Neural cell (in vitro differentiated cells): ENCODE measurements at regions not wholly inside any gene's neighbourhood (a gene's known extent, or its start where the extent isn't known, plus 50 kb on each side); places are given as distances from the start of the nearest gene placed in this dataset.

Experiments used
- H2AFZ ChIP-seq: fragments of 200-600, 300-800 bp; sonication (generic), shearing (Covaris generic); 2 replicates; pipeline ENCODE4 v1.6.0; 2014; ENCODE audit warnings: low read depth, mild to moderate bottlenecking, antibody characterized with exemption, low read length, moderate library complexity
- H3F3A ChIP-seq: fragments of 200-600 bp; shearing (Covaris generic); 2 replicates; pipeline ENCODE4 v1.6.1; 2016; ENCODE audit warnings: mild to moderate bottlenecking, moderate library complexity, mixed read lengths, antibody characterized with exemption, low read length; ENCODE audit not compliant: insufficient read depth, poor library complexity, severe bottlenecking
- H3K27ac ChIP-seq: fragments of 200-600, 300-800 bp; sonication (generic), shearing (Covaris generic); 2 replicates; pipeline ENCODE4 v1.5.1; 2014; ENCODE audit warnings: mild to moderate bottlenecking, low read length, moderate library complexity
- H3K27me3 ChIP-seq: fragments of 300-800, 200-600 bp; sonication (generic), shearing (Covaris generic); 2 replicates; pipeline ENCODE4 v1.6.0; 2014; ENCODE audit warnings: mild to moderate bottlenecking, low read depth, low read length, moderate library complexity; ENCODE audit not compliant: insufficient read depth
- H3K36me3 ChIP-seq: fragments of 300-800, 200-600 bp; sonication (generic), shearing (Covaris generic); 2 replicates; pipeline ENCODE4 v1.5.1; 2014; ENCODE audit warnings: mild to moderate bottlenecking, antibody characterized with exemption, low read length, moderate library complexity; ENCODE audit not compliant: insufficient read depth
- H3K4me2 ChIP-seq: fragments of 300-800, 200-600 bp; sonication (generic), shearing (Covaris generic); 2 replicates; pipeline ENCODE4 v1.6.0; 2014; ENCODE audit warnings: mild to moderate bottlenecking, low read length
- H3K4me3 ChIP-seq: fragments of 300-800, 200-600 bp; sonication (generic), shearing (Covaris generic); 2 replicates; pipeline ENCODE4 v1.5.1; 2014; ENCODE audit warnings: mild to moderate bottlenecking, low read length, moderate library complexity
- H3K79me2 ChIP-seq: fragments of 200-600 bp; shearing (Covaris generic); replicated peaks from 2 replicates; pipeline ENCODE4 v1.6.0; 2014; ENCODE audit warnings: mild to moderate bottlenecking, low read length, moderate library complexity; ENCODE audit not compliant: insufficient read depth
- H3K9ac ChIP-seq: fragments of 300-800, 200-600 bp; sonication (generic), shearing (Covaris generic); 2 replicates; pipeline ENCODE4 v1.6.1; 2016; ENCODE audit warnings: mild to moderate bottlenecking, low read length, mixed read lengths
- H3K9me2 ChIP-seq: fragments of 200-600 bp; shearing (Covaris generic); 2 replicates; pipeline ENCODE4 v1.6.1; 2016; ENCODE audit warnings: mild to moderate bottlenecking, low read length, mixed read lengths; ENCODE audit not compliant: insufficient read depth
- H3K9me3 ChIP-seq: fragments of 200-600, 300-800 bp; sonication (generic), shearing (Covaris generic); 2 replicates; pipeline ENCODE4 v1.6.1; 2016; ENCODE audit warnings: mild to moderate bottlenecking, mixed run types, low read length, moderate library complexity, mixed read lengths
- H4K20me1 ChIP-seq: fragments of 200-600 bp; shearing (Covaris generic); 2 replicates; pipeline ENCODE4 v1.6.1; 2016; ENCODE audit warnings: mild to moderate bottlenecking, mixed run types; ENCODE audit not compliant: insufficient read depth
- EP300 ChIP-seq: fragments of 450-650 bp; conservative IDR thresholded peaks from 2 replicates; pipeline ENCODE4 v1.6.1; 2014; ENCODE audit warnings: antibody characterized with exemption, mild to moderate bottlenecking, moderate library complexity; ENCODE audit not compliant: poor library complexity, severe bottlenecking
- EZH2 ChIP-seq: fragments of 200-600, 300-800 bp; shearing (Covaris generic), sonication (generic); IDR thresholded peaks from 2 replicates; pipeline ENCODE4 v1.6.1; 2014; ENCODE audit warnings: antibody characterized with exemption, low read length, borderline replicate concordance, mild to moderate bottlenecking; ENCODE audit not compliant: insufficient read depth, poor library complexity, severe bottlenecking
- MXI1 ChIP-seq: fragments of 450-650 bp; conservative IDR thresholded peaks from 2 replicates; pipeline ENCODE4 v1.6.1; 2014; ENCODE audit warnings: antibody characterized with exemption, mild to moderate bottlenecking; ENCODE audit not compliant: poor library complexity, severe bottlenecking
- POLR2AphosphoS5 ChIP-seq: IDR thresholded peaks from 2 replicates; pipeline ENCODE4 v1.6.1; 2012
- RAD21 ChIP-seq: fragments of 450-650 bp; conservative IDR thresholded peaks from 2 replicates; pipeline ENCODE4 v1.6.1; 2014; ENCODE audit warnings: antibody characterized with exemption, mild to moderate bottlenecking, moderate library complexity
- SMC3 ChIP-seq: fragments of 450-650 bp; conservative IDR thresholded peaks from 2 replicates; pipeline ENCODE4 v1.6.1; 2014; ENCODE audit warnings: antibody characterized with exemption, mild to moderate bottlenecking, moderate library complexity; ENCODE audit not compliant: poor library complexity
- TAF1 ChIP-seq: IDR thresholded peaks from 2 replicates; pipeline ENCODE4 v1.6.1; 2012; ENCODE audit warnings: low read depth
- TF ChIP-seq, protein P1 (sequence below): fragments of 450-650 bp; IDR thresholded peaks from 2 replicates; pipeline ENCODE4 v1.5.1; 2014; ENCODE audit warnings: antibody characterized with exemption, mild to moderate bottlenecking, moderate library complexity; ENCODE audit not compliant: poor library complexity, severe bottlenecking
- TF ChIP-seq, protein P2 (sequence below): IDR thresholded peaks from 2 replicates; pipeline ENCODE4 v1.6.1; 2012; ENCODE audit warnings: borderline replicate concordance

- Histone ChIP-seq H3K4me3 (no peak overlapping the region), H3K4me2 (no peak overlapping the region), H3K9ac (no peak overlapping the region), H3K27me3 (no peaks in the 10 kb centered on the region), H2AFZ (no peak overlapping the region), H4K20me1 (no peaks in the 10 kb centered on the region), H3F3A (no peaks in the 10 kb centered on the region), H3K79me2 (no peaks in the 10 kb centered on the region), H3K9me3 (no peaks in the 10 kb centered on the region), H3K9me2 (no peaks in the 10 kb centered on the region), H3K36me3 (no peaks in the 10 kb centered on the region), H3K27ac (no peak overlapping the region)
- no peak for TF ChIP-seq SMC3
- no peak for TF ChIP-seq EP300
- TF ChIP-seq, protein P1, sequence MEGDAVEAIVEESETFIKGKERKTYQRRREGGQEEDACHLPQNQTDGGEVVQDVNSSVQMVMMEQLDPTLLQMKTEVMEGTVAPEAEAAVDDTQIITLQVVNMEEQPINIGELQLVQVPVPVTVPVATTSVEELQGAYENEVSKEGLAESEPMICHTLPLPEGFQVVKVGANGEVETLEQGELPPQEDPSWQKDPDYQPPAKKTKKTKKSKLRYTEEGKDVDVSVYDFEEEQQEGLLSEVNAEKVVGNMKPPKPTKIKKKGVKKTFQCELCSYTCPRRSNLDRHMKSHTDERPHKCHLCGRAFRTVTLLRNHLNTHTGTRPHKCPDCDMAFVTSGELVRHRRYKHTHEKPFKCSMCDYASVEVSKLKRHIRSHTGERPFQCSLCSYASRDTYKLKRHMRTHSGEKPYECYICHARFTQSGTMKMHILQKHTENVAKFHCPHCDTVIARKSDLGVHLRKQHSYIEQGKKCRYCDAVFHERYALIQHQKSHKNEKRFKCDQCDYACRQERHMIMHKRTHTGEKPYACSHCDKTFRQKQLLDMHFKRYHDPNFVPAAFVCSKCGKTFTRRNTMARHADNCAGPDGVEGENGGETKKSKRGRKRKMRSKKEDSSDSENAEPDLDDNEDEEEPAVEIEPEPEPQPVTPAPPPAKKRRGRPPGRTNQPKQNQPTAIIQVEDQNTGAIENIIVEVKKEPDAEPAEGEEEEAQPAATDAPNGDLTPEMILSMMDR = no peak
- no peak for TF ChIP-seq TAF1
- TF ChIP-seq EZH2 = no peak
- TF ChIP-seq RAD21 = no peak
- TF ChIP-seq, protein P2, sequence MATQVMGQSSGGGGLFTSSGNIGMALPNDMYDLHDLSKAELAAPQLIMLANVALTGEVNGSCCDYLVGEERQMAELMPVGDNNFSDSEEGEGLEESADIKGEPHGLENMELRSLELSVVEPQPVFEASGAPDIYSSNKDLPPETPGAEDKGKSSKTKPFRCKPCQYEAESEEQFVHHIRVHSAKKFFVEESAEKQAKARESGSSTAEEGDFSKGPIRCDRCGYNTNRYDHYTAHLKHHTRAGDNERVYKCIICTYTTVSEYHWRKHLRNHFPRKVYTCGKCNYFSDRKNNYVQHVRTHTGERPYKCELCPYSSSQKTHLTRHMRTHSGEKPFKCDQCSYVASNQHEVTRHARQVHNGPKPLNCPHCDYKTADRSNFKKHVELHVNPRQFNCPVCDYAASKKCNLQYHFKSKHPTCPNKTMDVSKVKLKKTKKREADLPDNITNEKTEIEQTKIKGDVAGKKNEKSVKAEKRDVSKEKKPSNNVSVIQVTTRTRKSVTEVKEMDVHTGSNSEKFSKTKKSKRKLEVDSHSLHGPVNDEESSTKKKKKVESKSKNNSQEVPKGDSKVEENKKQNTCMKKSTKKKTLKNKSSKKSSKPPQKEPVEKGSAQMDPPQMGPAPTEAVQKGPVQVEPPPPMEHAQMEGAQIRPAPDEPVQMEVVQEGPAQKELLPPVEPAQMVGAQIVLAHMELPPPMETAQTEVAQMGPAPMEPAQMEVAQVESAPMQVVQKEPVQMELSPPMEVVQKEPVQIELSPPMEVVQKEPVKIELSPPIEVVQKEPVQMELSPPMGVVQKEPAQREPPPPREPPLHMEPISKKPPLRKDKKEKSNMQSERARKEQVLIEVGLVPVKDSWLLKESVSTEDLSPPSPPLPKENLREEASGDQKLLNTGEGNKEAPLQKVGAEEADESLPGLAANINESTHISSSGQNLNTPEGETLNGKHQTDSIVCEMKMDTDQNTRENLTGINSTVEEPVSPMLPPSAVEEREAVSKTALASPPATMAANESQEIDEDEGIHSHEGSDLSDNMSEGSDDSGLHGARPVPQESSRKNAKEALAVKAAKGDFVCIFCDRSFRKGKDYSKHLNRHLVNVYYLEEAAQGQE = no peak
- no peak for TF ChIP-seq MXI1
- TF ChIP-seq POLR2AphosphoS5 = no peak
These were observed 478.3 kb downstream of the ZEB2 start for GRCh38 chr2:144041612-144042011.

DNA sequence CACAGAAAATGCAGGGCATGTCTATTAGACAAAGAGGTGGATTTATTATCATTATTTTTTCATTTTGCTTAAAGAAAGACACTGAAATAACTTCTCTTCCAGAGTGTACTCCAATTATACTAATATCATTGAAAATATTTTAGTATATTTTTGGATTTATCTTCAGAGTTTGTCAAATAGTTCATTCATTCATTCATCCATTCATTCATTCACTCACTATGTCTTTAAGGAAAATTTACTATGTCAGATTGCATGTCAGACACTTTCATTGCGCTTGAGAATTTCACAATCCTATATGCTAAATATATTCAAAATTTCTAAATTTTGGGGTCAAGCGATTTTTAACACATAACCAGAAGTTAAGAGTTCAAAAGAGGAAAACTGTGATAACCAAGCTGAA, 479.1 kb downstream of the ZEB2 start:
- H3K4me3 ChIP-seq = no peak overlapping the region
- no peaks in the 10 kb centered on the region for H3K9me3 ChIP-seq
- H3K27ac ChIP-seq = no peak overlapping the region
- H3K27me3 ChIP-seq = no peaks in the 10 kb centered on the region
- no peak for TF ChIP-seq RAD21
- TF ChIP-seq EP300 = no peak
- TF ChIP-seq TAF1 = no peak
- no peak for TF ChIP-seq EZH2
- H3K79me2 ChIP-seq = no peaks in the 10 kb centered on the region
- H3K9me2 ChIP-seq = no peaks in the 10 kb centered on the region
- no peaks in the 10 kb centered on the region for H3K36me3 ChIP-seq
- no peaks in the 10 kb centered on the region for H4K20me1 ChIP-seq
- no peak overlapping the region for H2AFZ ChIP-seq
- H3K4me2 ChIP-seq = no peak overlapping the region
- no peak overlapping the region for H3K9ac ChIP-seq
- no peaks in the 10 kb centered on the region for H3F3A ChIP-seq

DNA sequence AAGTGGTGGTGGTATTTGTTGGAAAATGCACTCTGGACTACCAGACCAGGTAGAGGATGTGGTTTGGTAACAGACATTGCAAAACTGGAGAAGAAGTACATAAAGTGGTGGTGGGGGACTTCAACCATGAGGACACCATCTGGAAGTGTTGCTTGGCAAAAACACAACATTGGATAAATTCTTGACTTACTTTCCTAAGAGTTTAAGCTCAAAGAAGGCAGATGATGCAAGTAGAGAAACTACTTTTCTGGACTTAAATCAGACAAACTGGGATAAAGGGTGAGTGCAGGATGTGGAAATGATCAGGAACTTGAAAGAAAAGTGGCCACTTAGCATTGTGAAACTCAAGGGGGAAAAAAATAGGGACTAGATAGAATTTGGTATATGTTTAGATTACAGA, 487.4 kb downstream of the ZEB2 start:
- no peak overlapping the region for H2AFZ ChIP-seq
- no peak overlapping the region for H3K4me2 ChIP-seq
- no peaks in the 10 kb centered on the region for H3K9me2 ChIP-seq
- no peaks in the 10 kb centered on the region for H3K36me3 ChIP-seq
- H3K79me2 ChIP-seq = no peaks in the 10 kb centered on the region
- no peaks in the 10 kb centered on the region for H4K20me1 ChIP-seq
- no peaks in the 10 kb centered on the region for H3K9me3 ChIP-seq
- no peaks in the 10 kb centered on the region for H3K27me3 ChIP-seq
- H3F3A ChIP-seq = no peaks in the 10 kb centered on the region
- H3K4me3 ChIP-seq = no peak overlapping the region
- no peak for TF ChIP-seq RAD21
- no peak for TF ChIP-seq SMC3
- no peak for TF ChIP-seq EZH2
- TF ChIP-seq, protein P2 = no peak
- no peak for TF ChIP-seq TAF1
- H3K9ac ChIP-seq = no peak overlapping the region
- H3K27ac ChIP-seq = no peak overlapping the region
